Endothelial cell of umbilical vein (primary cell): ENCODE measurements at regions not wholly inside any gene's neighbourhood (a gene's known extent, or its start where the extent isn't known, plus 50 kb on each side); places are given as distances from the start of the nearest gene placed in this dataset.

Experiments
- BruUV-seq: library from RNA; stranded (reverse); fragments of 400-500 nt; replicated peaks from 2 replicates; lab custom pipeline; 2021; lab: Mats Ljungman, UMichigan
- CTCF ChIA-PET: fragments of 300-600, 350-600 bp; sonication (Branson Sonifier 250); formaldehyde crosslinking; loops from one replicate; lab custom pipeline; 2021; ENCODE audit warnings: antibody characterized with exemption, inconsistent platforms; lab: Charles Lee
- POLR2A ChIA-PET: fragments of 300-600, 350-600 bp; sonication (Branson Sonifier 250); formaldehyde crosslinking; loops from one replicate; lab custom pipeline; 2021; ENCODE audit warnings: antibody characterized with exemption, inconsistent platforms; lab: Charles Lee
- DNase-seq: peaks from one replicate; pipeline ENCODE4 v3.0.0-alpha.2; 2011; ENCODE audit warnings: low read depth, low spot score
- FAIRE-seq: peaks from 2 replicates; lab custom pipeline; 2011; peaks lifted over from hg19 to GRCh38; lab: Jason Lieb, UNC
- H2AFZ ChIP-seq: 2 replicates; pipeline ENCODE4 v1.6.0; 2012; ENCODE audit warnings: low read depth, low read length, control low read depth, inconsistent platforms
- H3K27ac ChIP-seq: 2 replicates; pipeline ENCODE4 v1.5.1; 2011; ENCODE audit warnings: low read depth, mild to moderate bottlenecking, control low read depth, low read length, moderate library complexity; ENCODE audit not compliant: insufficient read depth
- H3K27me3 ChIP-seq, 2 experiments: 2 replicates each; pipeline versions ENCODE4 v1.6.0 to v1.6.1; 2011; ENCODE audit warnings: low read length in 2 of 2, mixed read lengths in 1 of 2; ENCODE audit not compliant: control insufficient read depth in 2 of 2, insufficient read depth in 2 of 2
- H3K36me3 ChIP-seq, 2 experiments: 2 replicates in 1 of 2; 3 replicates in 1 of 2; pipeline ENCODE4 v1.5.1; 2011; ENCODE audit warnings: low read length in 2 of 2, mild to moderate bottlenecking in 1 of 2, moderate library complexity in 1 of 2; ENCODE audit not compliant: control insufficient read depth in 2 of 2, insufficient read depth in 2 of 2; ENCODE audit errors: extremely low read depth in 1 of 2
- H3K4me1 ChIP-seq: 3 replicates; pipeline ENCODE4 v1.5.1; 2011; ENCODE audit warnings: mild to moderate bottlenecking, low read length; ENCODE audit not compliant: control insufficient read depth, insufficient read depth; ENCODE audit errors: extremely low read depth
- H3K4me2 ChIP-seq: 2 replicates; pipeline ENCODE4 v1.6.1; 2011; ENCODE audit warnings: low read length, control low read depth, mixed read lengths; ENCODE audit not compliant: insufficient read depth
- H3K4me3 ChIP-seq, 3 experiments: fragments of 200-600 bp in 1 of 3; sonication (generic), shearing (Covaris generic) in 1 of 3; replicated peaks in 1 of 3; 2 replicates each; pipeline ENCODE4 v1.5.1; 2011 to 2016; ENCODE audit warnings: control low read depth in 3 of 3, low read length in 3 of 3, mild to moderate bottlenecking in 2 of 3, inconsistent platforms in 1 of 3, low read depth in 1 of 3, moderate library complexity in 1 of 3; ENCODE audit not compliant: insufficient read depth in 1 of 3
- H3K79me2 ChIP-seq: 2 replicates; pipeline ENCODE4 v1.6.0; 2012; ENCODE audit warnings: low read length, inconsistent platforms; ENCODE audit not compliant: control insufficient read depth, insufficient read depth
- H3K9ac ChIP-seq: replicated peaks from 2 replicates; pipeline ENCODE3; 2011; ENCODE audit warnings: low read length, control low read depth; ENCODE audit not compliant: insufficient read depth; ENCODE audit errors: extremely low read depth
- H3K9me1 ChIP-seq: replicated peaks from 3 replicates; pipeline ENCODE4 v1.6.0; 2011; ENCODE audit warnings: mild to moderate bottlenecking, low read length; ENCODE audit not compliant: control insufficient read depth, insufficient read depth; ENCODE audit errors: extremely low read depth
- H3K9me3 ChIP-seq: replicated peaks from 2 replicates; pipeline ENCODE4 v1.5.1; 2012; ENCODE audit warnings: low read length, inconsistent platforms; ENCODE audit not compliant: control insufficient read depth, insufficient read depth
- H4K20me1 ChIP-seq: replicated peaks from 2 replicates; pipeline ENCODE3; 2011; ENCODE audit warnings: mild to moderate bottlenecking, low read length; ENCODE audit not compliant: control insufficient read depth, insufficient read depth; ENCODE audit errors: extremely low read depth
- EZH2 ChIP-seq: IDR thresholded peaks from 2 replicates; pipeline ENCODE4 v1.6.1; 2012; ENCODE audit warnings: borderline replicate concordance, low read depth, mild to moderate bottlenecking, moderate library complexity, low read length, inconsistent platforms; ENCODE audit not compliant: severe bottlenecking
- FOS ChIP-seq: IDR thresholded peaks from 2 replicates; pipeline ENCODE4 v1.6.1; 2011; ENCODE audit warnings: mild to moderate bottlenecking, low read length, moderate library complexity, borderline replicate concordance; ENCODE audit not compliant: insufficient read depth
- GATA2 ChIP-seq: IDR thresholded peaks from 2 replicates; pipeline ENCODE4 v1.7.0; 2011; ENCODE audit warnings: low read depth, mild to moderate bottlenecking, moderate library complexity, mixed read lengths, low read length; ENCODE audit not compliant: insufficient read length, insufficient read depth
- JUN ChIP-seq: IDR thresholded peaks from 2 replicates; pipeline ENCODE4 v1.6.1; 2011; ENCODE audit warnings: borderline replicate concordance, low read depth; ENCODE audit not compliant: insufficient read length, insufficient read depth
- MYC ChIP-seq: IDR thresholded peaks from one replicate; pipeline ENCODE4 v1.6.1; 2011; ENCODE audit warnings: mild to moderate bottlenecking, low read depth, low read length
- POLR2A ChIP-seq: IDR thresholded peaks from 2 replicates; pipeline ENCODE4 v1.6.1; 2012; ENCODE audit warnings: low read depth, mild to moderate bottlenecking, control low read depth, low read length
- POLR2AphosphoS5 ChIP-seq: IDR thresholded peaks from 2 replicates; pipeline ENCODE4 v1.6.1; 2012; ENCODE audit warnings: low read depth, mild to moderate bottlenecking, control low read depth, low read length, moderate library complexity; ENCODE audit not compliant: insufficient read depth
- dilution Hi-C: fragments of 300-500 bp; cut with MboI; formaldehyde crosslinking; loops from one replicate; pipeline ENCODE4 v1.15.0; 2019; ENCODE audit warnings: low sequenced_read_pairs; ENCODE audit not compliant: extremely low pct_ligation_motif_present
- intact Hi-C: fragments of 100-400 bp; cut with micrococcal nuclease; formaldehyde crosslinking; loops from one replicate; pipeline ENCODE4 v1.10.0; 2022
- TF ChIP-seq, protein P1 (sequence below): IDR thresholded peaks from 2 replicates; pipeline ENCODE4 v1.6.1; 2011; ENCODE audit not compliant: insufficient read depth, insufficient read length
- TF ChIP-seq, protein P2 (sequence below), 2 donors: IDR thresholded peaks; 1 replicate in 1 of 2; 2 replicates in 1 of 2; pipeline ENCODE4 v1.5.1; 2011; ENCODE audit warnings: low read length in 2 of 2, mild to moderate bottlenecking in 2 of 2, moderate library complexity in 2 of 2, control low read depth in 1 of 2, inconsistent platforms in 1 of 2, low read depth in 1 of 2; ENCODE audit not compliant: insufficient read depth in 1 of 2; ENCODE audit errors: extremely low read depth in 1 of 2

DNA sequence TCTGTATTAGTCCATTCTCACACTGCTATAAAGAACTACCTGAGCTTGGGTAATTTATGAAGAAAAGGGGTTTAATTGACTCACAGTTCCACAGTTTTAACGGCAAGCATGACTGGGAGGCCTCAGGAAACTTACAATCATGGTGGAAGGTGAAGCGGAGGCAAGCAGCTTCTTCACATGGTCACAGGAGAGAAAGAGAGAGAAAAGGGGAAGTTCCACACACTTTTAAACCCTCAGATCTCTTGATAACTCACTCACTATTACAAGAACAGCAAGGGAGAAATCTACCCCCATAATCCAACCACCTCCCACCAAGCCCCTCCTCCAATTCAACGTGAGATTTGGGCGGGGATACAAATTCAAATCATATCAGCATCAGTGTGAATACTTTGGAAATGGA is 133.4 kb upstream of the SLC30A5 start:
- Histone ChIP-seq H3K4me1 (no peaks in the 10 kb centered on the region), H3K4me2 (no peak overlapping the region), H3K9me1 (no peaks in the 10 kb centered on the region), H4K20me1 (no peaks in the 10 kb centered on the region), H3K27ac (no peak overlapping the region), H3K36me3 (no peaks in the 10 kb centered on the region), H3K9ac (no peak overlapping the region), H3K27me3 (no peaks in the 10 kb centered on the region), H3K4me3 (no peak overlapping the region), H2AFZ (no peak overlapping the region), H3K9me3 (no peaks in the 10 kb centered on the region), H3K79me2 (no peaks in the 10 kb centered on the region)
- CTCF ChIA-PET, result no interaction called here
- TF ChIP-seq GATA2 (no peak), POLR2A (no peak), POLR2AphosphoS5 (no peak), EZH2 (no peak), JUN (no peak), FOS (no peak)
- TF ChIP-seq, protein P1, sequence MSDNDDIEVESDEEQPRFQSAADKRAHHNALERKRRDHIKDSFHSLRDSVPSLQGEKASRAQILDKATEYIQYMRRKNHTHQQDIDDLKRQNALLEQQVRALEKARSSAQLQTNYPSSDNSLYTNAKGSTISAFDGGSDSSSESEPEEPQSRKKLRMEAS, result no peak
- dilution Hi-C loops (no loop called here), intact Hi-C loops (loop anchor here (5.0 kb wide), 1 partner anchor 498 kb away; no protein-coding TSS in a partner anchor)
- FAIRE-seq, result no peak
- BruUV-seq, result no TSS peak
- POLR2A ChIA-PET, result no interaction called here
- no peak for DNase-seq

DNA sequence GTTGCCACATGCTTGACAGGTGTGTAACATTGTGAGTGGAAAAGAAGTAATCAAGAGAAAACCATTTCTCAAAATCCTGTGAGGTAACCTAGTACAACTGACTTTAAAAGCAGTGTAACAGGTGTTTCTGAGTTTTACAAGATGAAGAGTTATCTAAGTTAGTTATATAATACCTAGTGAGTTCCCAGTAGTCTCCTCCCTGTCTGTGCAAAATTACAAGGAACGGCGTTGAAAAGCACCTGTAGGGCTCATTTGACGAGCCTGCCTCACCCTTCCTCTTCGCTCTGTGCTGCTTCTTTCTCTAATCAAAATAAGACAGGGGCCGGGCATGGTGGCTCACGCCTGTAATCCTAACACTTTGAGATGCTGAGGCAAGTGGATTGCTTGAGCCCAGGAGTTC is 132.9 kb upstream of the SLC30A5 start:
- POLR2A ChIA-PET, result no interaction called here
- FAIRE-seq (no peak), DNase-seq (no peak)
- intact Hi-C loops (loop anchor here (5.0 kb wide), 1 partner anchor 499 kb away; no protein-coding TSS in a partner anchor), dilution Hi-C loops (no loop called here)
- Histone ChIP-seq H3K27me3 (no peaks in the 10 kb centered on the region), H3K9me1 (no peaks in the 10 kb centered on the region), H4K20me1 (no peaks in the 10 kb centered on the region), H2AFZ (no peak overlapping the region), H3K9ac (no peak overlapping the region), H3K4me2 (no peak overlapping the region), H3K79me2 (no peaks in the 10 kb centered on the region), H3K4me1 (no peaks in the 10 kb centered on the region), H3K36me3 (no peaks in the 10 kb centered on the region), H3K27ac (no peak overlapping the region), H3K9me3 (no peaks in the 10 kb centered on the region), H3K4me3 (no peak overlapping the region)
- no TSS peak for BruUV-seq
- CTCF ChIA-PET, result interaction anchor here (1.2 to 1.5 kb wide), 2 partner anchors 10 to 689 kb away, joined by 3 to 4 read pairs; no protein-coding TSS in a partner anchor
- TF ChIP-seq JUN, result no peak
- TF ChIP-seq FOS, result no peak
- TF ChIP-seq, protein P1, result no peak
- no peak for TF ChIP-seq POLR2A
- no peak for TF ChIP-seq GATA2
- TF ChIP-seq, protein P2, sequence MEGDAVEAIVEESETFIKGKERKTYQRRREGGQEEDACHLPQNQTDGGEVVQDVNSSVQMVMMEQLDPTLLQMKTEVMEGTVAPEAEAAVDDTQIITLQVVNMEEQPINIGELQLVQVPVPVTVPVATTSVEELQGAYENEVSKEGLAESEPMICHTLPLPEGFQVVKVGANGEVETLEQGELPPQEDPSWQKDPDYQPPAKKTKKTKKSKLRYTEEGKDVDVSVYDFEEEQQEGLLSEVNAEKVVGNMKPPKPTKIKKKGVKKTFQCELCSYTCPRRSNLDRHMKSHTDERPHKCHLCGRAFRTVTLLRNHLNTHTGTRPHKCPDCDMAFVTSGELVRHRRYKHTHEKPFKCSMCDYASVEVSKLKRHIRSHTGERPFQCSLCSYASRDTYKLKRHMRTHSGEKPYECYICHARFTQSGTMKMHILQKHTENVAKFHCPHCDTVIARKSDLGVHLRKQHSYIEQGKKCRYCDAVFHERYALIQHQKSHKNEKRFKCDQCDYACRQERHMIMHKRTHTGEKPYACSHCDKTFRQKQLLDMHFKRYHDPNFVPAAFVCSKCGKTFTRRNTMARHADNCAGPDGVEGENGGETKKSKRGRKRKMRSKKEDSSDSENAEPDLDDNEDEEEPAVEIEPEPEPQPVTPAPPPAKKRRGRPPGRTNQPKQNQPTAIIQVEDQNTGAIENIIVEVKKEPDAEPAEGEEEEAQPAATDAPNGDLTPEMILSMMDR (IDR thresholded peaks at IDR 0.05; ENCODE audit: extremely low read depth in 1 of 2, insufficient read depth in 1 of 2, low read depth in 1 of 2, low read length in 2 of 2), result no peak
- no peak for TF ChIP-seq EZH2
- no peak for TF ChIP-seq POLR2AphosphoS5
- TF ChIP-seq MYC, result no peak
